Right lobe of liver (tissue), 6 donors: ENCODE measurements at regions not wholly inside any gene's neighbourhood (a gene's known extent, or its start where the extent isn't known, plus 50 kb on each side); places are given as distances from the start of the nearest gene placed in this dataset.

Source experiments
- ATAC-seq, 4 donors: fragments of 200-7000 bp; cut with Tn5 transposase; one replicate each; pipeline ENCODE4 v1.9.1; 2020; ENCODE audit warnings: mild to moderate bottlenecking in 4 of 4, moderate library complexity in 4 of 4
- DNase-seq, 3 donors: peaks; one replicate each; pipeline ENCODE4 v3.0.0-alpha.2; 2020
- H3K27ac ChIP-seq, 3 donors: fragments of 200-600 bp; one replicate each; pipeline ENCODE4 v1.8.0; 2022
- H3K27me3 ChIP-seq, 2 donors: fragments of 200-600 bp; one replicate each; pipeline ENCODE4 v1.8.0; 2022
- H3K36me3 ChIP-seq, 4 donors: fragments of 200-600 bp; sonication (generic) in 1 of 4; one replicate each; pipeline versions ENCODE4 v1.5.1 to v1.8.0; 2017 to 2022; ENCODE audit warnings: control low read depth in 1 of 4
- H3K4me1 ChIP-seq, 4 donors: fragments of 200-600 bp; sonication (generic) in 1 of 4; one replicate each; pipeline versions ENCODE4 v1.5.1 to v1.8.0; 2017 to 2022; ENCODE audit warnings: control low read depth in 1 of 4
- H3K4me3 ChIP-seq, 3 donors: fragments of 200-600 bp; one replicate each; pipeline ENCODE4 v1.8.0; 2022
- H3K9me3 ChIP-seq, 4 donors: fragments of 200-600 bp; sonication (generic) in 1 of 4; one replicate each; pipeline versions ENCODE4 v1.5.1 to v1.8.0; 2017 to 2022; ENCODE audit warnings: control low read depth in 1 of 4
- POLR2A ChIP-seq: fragments of 450-650 bp; IDR thresholded peaks from one replicate; pipeline ENCODE4 v1.6.1; 2017; ENCODE audit warnings: antibody characterized with exemption, mild to moderate bottlenecking
- WGBS: methylation state at CpG from one replicate; pipeline ENCODE4 v1.1.6; 2018; ENCODE audit warnings: low coverage, low lambda C conversion rate; ENCODE audit not compliant: insufficient coverage; ENCODE audit errors: missing lambda C conversion rate; 5-methylcytosine and 5-hydroxymethylcytosine counted together
- intact Hi-C, 2 donors: fragments of 100-400 bp; cut with DNase I; formaldehyde crosslinking; loops; one replicate each; pipeline versions ENCODE4 v1.11.2 to v1.14.1; 2022
- TF ChIP-seq, protein P1 (sequence below), 4 donors: fragments of 200-600 bp in 3 of 4; fragments of 450-650 bp in 1 of 4; IDR thresholded peaks; one replicate each; pipeline versions ENCODE4 v1.5.1 to v1.8.0; 2016 to 2022; ENCODE audit warnings: antibody characterized with exemption in 4 of 4, mild to moderate bottlenecking in 2 of 4
- donor health status: DM: no; HTN: yes; CAD: no.
- donor health status: DM: no; HTN: no; CAD: no.
- donor health status: DM: no; HTN: no; CAD: no.
- donor health status: DM: no; HTN: yes; CAD: no.
- donor health status: DM: no; HTN: yes; CAD: no.

DNA sequence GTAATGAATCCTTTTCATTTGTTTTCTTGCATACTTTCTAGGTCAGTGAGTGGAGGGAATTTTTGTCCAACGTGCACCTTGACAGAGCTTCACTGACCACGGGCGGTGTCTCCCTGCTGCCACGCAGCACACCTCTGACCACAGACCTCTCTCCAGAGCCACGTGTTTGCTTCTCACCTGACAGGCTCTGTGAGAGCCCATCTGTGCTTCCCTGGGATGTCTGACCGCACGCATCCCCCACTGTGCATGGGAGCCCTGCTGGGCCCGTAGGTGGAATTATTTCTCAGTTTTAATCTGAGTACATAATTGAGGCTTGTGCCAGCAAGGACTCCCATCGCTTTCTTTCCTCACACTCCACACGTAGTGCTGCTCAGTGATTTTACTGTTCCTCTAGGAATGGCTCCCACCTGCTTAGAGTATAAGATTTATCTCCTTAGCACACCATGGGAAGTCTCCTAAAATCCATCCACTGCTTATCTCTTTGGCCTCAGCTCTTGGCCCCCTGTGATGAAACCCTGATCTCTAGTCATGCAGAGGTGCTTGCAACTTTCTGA is 482.6 kb downstream of the TSN start:
- H3K27ac ChIP-seq, result no peak overlapping the region
- H3K27me3 ChIP-seq, result no peaks in the 10 kb centered on the region
- no peak for DNase-seq
- TF ChIP-seq POLR2A, result no peak
- TF ChIP-seq, protein P1, sequence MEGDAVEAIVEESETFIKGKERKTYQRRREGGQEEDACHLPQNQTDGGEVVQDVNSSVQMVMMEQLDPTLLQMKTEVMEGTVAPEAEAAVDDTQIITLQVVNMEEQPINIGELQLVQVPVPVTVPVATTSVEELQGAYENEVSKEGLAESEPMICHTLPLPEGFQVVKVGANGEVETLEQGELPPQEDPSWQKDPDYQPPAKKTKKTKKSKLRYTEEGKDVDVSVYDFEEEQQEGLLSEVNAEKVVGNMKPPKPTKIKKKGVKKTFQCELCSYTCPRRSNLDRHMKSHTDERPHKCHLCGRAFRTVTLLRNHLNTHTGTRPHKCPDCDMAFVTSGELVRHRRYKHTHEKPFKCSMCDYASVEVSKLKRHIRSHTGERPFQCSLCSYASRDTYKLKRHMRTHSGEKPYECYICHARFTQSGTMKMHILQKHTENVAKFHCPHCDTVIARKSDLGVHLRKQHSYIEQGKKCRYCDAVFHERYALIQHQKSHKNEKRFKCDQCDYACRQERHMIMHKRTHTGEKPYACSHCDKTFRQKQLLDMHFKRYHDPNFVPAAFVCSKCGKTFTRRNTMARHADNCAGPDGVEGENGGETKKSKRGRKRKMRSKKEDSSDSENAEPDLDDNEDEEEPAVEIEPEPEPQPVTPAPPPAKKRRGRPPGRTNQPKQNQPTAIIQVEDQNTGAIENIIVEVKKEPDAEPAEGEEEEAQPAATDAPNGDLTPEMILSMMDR (IDR thresholded peaks at IDR 0.05), result no peak
- no peaks in the 10 kb centered on the region for H3K9me3 ChIP-seq
- no peaks in the 10 kb centered on the region for H3K4me1 ChIP-seq
- no peak overlapping the region for H3K4me3 ChIP-seq
- ATAC-seq, result no peak
- intact Hi-C loops, result no loop called here
- WGBS, result 52% methylated on average over 6 of the region's 10 CpGs
- H3K36me3 ChIP-seq, result no peaks in the 10 kb centered on the region

DNA sequence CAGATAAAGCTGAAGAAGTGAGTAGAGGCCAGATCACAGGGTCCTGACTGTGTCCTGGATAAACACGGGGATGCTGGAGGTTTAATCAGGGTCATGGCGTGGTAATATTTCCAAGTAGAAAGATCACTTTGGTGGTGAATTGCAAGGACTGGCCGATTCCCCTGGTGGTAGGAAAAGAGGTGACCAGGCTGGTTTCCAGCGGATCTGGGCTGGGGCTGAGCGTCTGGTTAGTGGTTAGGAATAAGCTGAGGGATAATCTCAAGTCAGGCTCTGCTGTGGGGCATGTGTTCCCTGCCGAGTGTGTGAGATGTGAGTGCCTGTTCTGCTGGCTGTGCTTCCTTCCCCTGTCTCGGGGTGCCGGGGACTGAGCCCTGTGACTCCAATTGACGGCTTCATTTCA is 484.0 kb downstream of the TSN start:
- no peak for TF ChIP-seq POLR2A
- TF ChIP-seq, protein P1 (IDR thresholded peaks at IDR 0.05), result no peak
- no peak for ATAC-seq
- H3K27me3 ChIP-seq, result no peaks in the 10 kb centered on the region
- 48% methylated on average over 4 of the region's 9 CpGs for WGBS
- no peaks in the 10 kb centered on the region for H3K9me3 ChIP-seq
- no peaks in the 10 kb centered on the region for H3K36me3 ChIP-seq
- H3K27ac ChIP-seq, result no peak overlapping the region
- H3K4me3 ChIP-seq, result no peak overlapping the region
- no peaks in the 10 kb centered on the region for H3K4me1 ChIP-seq
- intact Hi-C loops, result no loop called here
- DNase-seq, result no peak

DNA sequence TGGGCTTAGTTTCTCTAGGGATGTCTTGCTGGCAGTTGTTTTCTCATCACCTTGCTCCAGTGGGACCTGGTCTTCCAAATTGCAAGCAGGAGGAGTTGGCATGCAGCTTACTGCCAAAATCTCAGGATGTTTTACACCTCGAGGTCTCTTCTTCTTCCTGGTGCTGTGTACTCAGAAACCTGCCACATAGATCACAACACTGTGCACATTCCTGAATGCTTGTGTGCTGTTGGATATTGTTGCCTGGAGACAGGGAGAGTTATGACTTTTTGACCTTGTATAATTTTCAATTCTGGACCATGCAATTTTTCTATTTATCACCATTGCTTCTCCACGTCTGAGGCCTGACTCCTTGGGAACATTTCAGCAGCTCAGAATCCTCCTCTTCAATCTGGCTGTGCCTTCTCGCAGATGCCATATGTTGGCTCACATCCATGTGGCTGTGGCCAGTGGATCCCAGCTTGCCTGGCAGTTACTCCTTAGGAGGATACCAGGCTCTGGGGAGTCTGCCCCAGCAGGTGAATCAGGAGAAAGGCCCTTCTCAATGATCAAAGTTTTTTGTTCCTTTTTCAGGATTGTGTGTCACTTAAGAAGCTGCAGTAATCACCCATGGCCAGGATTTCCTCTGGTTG is 489.3 kb downstream of the TSN start:
- no peaks in the 10 kb centered on the region for H3K36me3 ChIP-seq
- intact Hi-C loops, result no loop called here
- WGBS, result 40% methylated on average over 2 of the region's 3 CpGs
- DNase-seq (no peak), ATAC-seq (no peak)
- H3K27me3 ChIP-seq, result no peaks in the 10 kb centered on the region
- no peaks in the 10 kb centered on the region for H3K9me3 ChIP-seq
- TF ChIP-seq, protein P1 (IDR thresholded peaks at IDR 0.05), result no peak
- no peak for TF ChIP-seq POLR2A
- H3K27ac ChIP-seq, result no peak overlapping the region
- no peak overlapping the region for H3K4me3 ChIP-seq
- H3K4me1 ChIP-seq, result no peaks in the 10 kb centered on the region

DNA sequence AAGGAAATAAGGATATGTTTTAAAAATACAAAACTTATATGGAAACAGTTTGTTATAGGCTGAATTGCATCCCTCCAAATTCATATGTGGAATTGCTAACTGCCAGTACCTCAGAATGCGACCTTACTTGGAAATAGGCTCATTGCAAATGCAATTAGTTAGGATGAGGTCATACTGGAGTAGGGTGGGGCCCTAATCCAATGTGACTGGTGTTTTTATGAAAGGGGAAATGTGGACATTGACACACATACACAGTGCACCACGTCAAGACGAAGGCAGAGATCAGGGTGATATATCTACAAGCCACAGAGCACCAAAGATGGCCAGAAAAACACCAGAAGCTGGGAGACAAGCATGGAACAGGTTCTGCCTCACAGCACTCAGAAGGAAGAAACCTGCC is 494.2 kb downstream of the TSN start:
- ATAC-seq, result no peak
- Histone ChIP-seq H3K4me1 (no peaks in the 10 kb centered on the region), H3K36me3 (no peaks in the 10 kb centered on the region), H3K9me3 (no peaks in the 10 kb centered on the region), H3K4me3 (no peak overlapping the region), H3K27ac (no peak overlapping the region), H3K27me3 (no peaks in the 10 kb centered on the region)
- TF ChIP-seq, protein P1 (IDR thresholded peaks at IDR 0.05), result no peak
- no peak for TF ChIP-seq POLR2A
- no peak for DNase-seq
- WGBS, result 37% methylated on average over 3 of the region's 3 CpGs
- intact Hi-C loops, result no loop called here
